H1 (cell line): ENCODE measurements at regions not wholly inside any gene's neighbourhood (a gene's known extent, or its start where the extent isn't known, plus 50 kb on each side); places are given as distances from the start of the nearest gene placed in this dataset.

Source experiments
- CEBPB ChIP-seq: IDR thresholded peaks from 2 replicates; pipeline ENCODE4 v1.6.1; 2012; ENCODE audit warnings: low read depth, low read length
- CHD2 ChIP-seq: IDR thresholded peaks from 2 replicates; pipeline ENCODE4 v1.6.1; 2012; ENCODE audit warnings: low read length, improper control_type of control experiment
- CHD7 ChIP-seq: fragments of 300-600 bp; sonication (generic); IDR thresholded peaks from 2 replicates; pipeline ENCODE4 v1.7.1; 2012; ENCODE audit warnings: low read length, moderate library complexity, mild to moderate bottlenecking, inconsistent platforms; ENCODE audit not compliant: insufficient replicate concordance
- EZH2 ChIP-seq: fragments of 200-600 bp; sonication (generic); IDR thresholded peaks from 2 replicates; pipeline ENCODE4 v1.7.1; 2012; ENCODE audit warnings: low read depth, mild to moderate bottlenecking, moderate library complexity, low read length, inconsistent platforms; ENCODE audit not compliant: severe bottlenecking
- GTF2F1 ChIP-seq: IDR thresholded peaks from 2 replicates; pipeline ENCODE4 v1.6.1; 2012; ENCODE audit warnings: low read depth, low read length, improper control_type of control experiment, borderline replicate concordance
- KDM4A ChIP-seq: IDR thresholded peaks from one replicate; pipeline ENCODE4 v1.7.1; 2012; ENCODE audit warnings: low read depth, mild to moderate bottlenecking, moderate library complexity, low read length, inconsistent platforms; ENCODE audit not compliant: severe bottlenecking
- KDM5A ChIP-seq: fragments of 200-600 bp; IDR thresholded peaks from 2 replicates; pipeline ENCODE4 v1.7.1; 2012; ENCODE audit warnings: mild to moderate bottlenecking, low read length, inconsistent platforms, mixed read lengths
- MAFK ChIP-seq: IDR thresholded peaks from 2 replicates; pipeline ENCODE4 v1.6.1; 2012; ENCODE audit warnings: low read depth, mild to moderate bottlenecking, improper control_type of control experiment, low read length
- POLR2A ChIP-seq, 2 experiments: IDR thresholded peaks; 1 replicate in 1 of 2; 2 replicates in 1 of 2; pipeline ENCODE4 v1.6.1; 2011; ENCODE audit warnings: low read depth in 2 of 2, low read length in 2 of 2, mild to moderate bottlenecking in 2 of 2; ENCODE audit errors: control extremely low read depth in 1 of 2
- RXRA ChIP-seq: IDR thresholded peaks from 2 replicates; pipeline ENCODE4 v1.6.1; 2011; ENCODE audit warnings: low read depth, mild to moderate bottlenecking, low read length, moderate library complexity; ENCODE audit not compliant: insufficient read depth
- SIN3A ChIP-seq, 2 experiments: IDR thresholded peaks in 1 of 2; conservative IDR thresholded peaks in 1 of 2; 2 replicates each; pipeline ENCODE4 v1.6.1; 2011 to 2012; ENCODE audit warnings: low read length in 2 of 2, improper control_type of control experiment in 1 of 2, low read depth in 1 of 2, mild to moderate bottlenecking in 1 of 2

GRCh38 chr1:96968983-96969382 lies 247.4 kb downstream of the PTBP2 start (continued):
- TF ChIP-seq CHD7 (no peak), RXRA (no peak), CEBPB (no peak), EZH2 (no peak), KDM4A (no peak), GTF2F1 (no peak), POLR2A (IDR thresholded peaks at IDR 0.05; ENCODE audit: control extremely low read depth in 1 of 2, low read depth in 2 of 2, low read length in 2 of 2) (no peak), CHD2 (no peak), SIN3A (conservative IDR thresholded peaks at IDR 0.05 in 1 of 2, IDR thresholded peaks at IDR 0.05 in 1 of 2; ENCODE audit: low read depth in 1 of 2, low read length in 2 of 2) (no peak), KDM5A (no peak), MAFK (no peak)
